Stomach (tissue), 4 donors: ENCODE measurements at regions not wholly inside any gene's neighbourhood (a gene's known extent, or its start where the extent isn't known, plus 50 kb on each side); places are given as distances from the start of the nearest gene placed in this dataset.

ENCODE experiments used
- EP300 ChIP-seq: sonication (generic); formaldehyde crosslinking; IDR thresholded peaks from one replicate; pipeline ENCODE4 v1.6.1; 2017; ENCODE audit warnings: antibody characterized with exemption
- POLR2A ChIP-seq, 4 donors: fragments of 450-650 bp; IDR thresholded peaks; one replicate each; pipeline ENCODE4 v1.6.1; 2016; ENCODE audit warnings: antibody characterized with exemption in 4 of 4, control low read depth in 2 of 4, mild to moderate bottlenecking in 1 of 4, moderate library complexity in 1 of 4
- POLR2AphosphoS5 ChIP-seq, 3 donors: sonication (generic); formaldehyde crosslinking; IDR thresholded peaks; one replicate each; pipeline ENCODE4 v1.6.1; 2016; ENCODE audit warnings: antibody characterized with exemption in 3 of 3
- TF ChIP-seq, protein P1 (sequence below), 7 experiments: fragments of 450-650 bp in 4 of 7; fragments of 200-600 bp in 3 of 7; sonication (generic) in 3 of 7; IDR thresholded peaks; one replicate each; pipeline ENCODE4 v1.5.1; 2016 to 2019; ENCODE audit warnings: antibody characterized with exemption in 7 of 7, control low read depth in 2 of 7, mild to moderate bottlenecking in 1 of 7

DNA sequence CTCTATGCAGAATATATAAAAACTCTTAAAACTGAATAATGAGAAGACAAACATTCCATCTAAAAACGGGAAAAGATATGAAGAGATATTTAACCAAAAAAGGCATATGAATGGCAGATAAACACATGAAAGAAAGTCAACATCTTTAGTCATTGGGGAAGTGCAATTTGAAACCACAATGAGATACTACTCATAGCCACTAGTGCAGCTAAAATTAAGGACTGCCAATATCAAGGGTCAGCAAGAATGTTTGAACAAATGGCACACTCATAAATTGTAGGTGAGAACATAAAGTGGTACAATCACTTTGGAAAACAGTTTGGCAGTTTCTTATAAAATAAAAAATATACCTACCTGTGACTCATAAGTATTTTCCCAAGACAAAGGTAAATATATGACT lies 534.9 kb upstream of the DIPK2B start:
- TF ChIP-seq, protein P1, sequence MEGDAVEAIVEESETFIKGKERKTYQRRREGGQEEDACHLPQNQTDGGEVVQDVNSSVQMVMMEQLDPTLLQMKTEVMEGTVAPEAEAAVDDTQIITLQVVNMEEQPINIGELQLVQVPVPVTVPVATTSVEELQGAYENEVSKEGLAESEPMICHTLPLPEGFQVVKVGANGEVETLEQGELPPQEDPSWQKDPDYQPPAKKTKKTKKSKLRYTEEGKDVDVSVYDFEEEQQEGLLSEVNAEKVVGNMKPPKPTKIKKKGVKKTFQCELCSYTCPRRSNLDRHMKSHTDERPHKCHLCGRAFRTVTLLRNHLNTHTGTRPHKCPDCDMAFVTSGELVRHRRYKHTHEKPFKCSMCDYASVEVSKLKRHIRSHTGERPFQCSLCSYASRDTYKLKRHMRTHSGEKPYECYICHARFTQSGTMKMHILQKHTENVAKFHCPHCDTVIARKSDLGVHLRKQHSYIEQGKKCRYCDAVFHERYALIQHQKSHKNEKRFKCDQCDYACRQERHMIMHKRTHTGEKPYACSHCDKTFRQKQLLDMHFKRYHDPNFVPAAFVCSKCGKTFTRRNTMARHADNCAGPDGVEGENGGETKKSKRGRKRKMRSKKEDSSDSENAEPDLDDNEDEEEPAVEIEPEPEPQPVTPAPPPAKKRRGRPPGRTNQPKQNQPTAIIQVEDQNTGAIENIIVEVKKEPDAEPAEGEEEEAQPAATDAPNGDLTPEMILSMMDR (IDR thresholded peaks at IDR 0.05) = no peak
- no peak for TF ChIP-seq POLR2A (IDR thresholded peaks at IDR 0.05)
- no peak for TF ChIP-seq POLR2AphosphoS5 (IDR thresholded peaks at IDR 0.05)
- TF ChIP-seq EP300 = no peak
